ENCODE measurements at regions not wholly inside any gene's neighbourhood (a gene's known extent, or its start where the extent isn't known, plus 50 kb on each side); places are given as distances from the start of the nearest gene placed in this dataset.

- DNase-seq (no peak), ATAC-seq (ENCODE audit: poor library complexity) (no peak)
- intact Hi-C loops (cut with DNase I), result no loop called here
These were observed 779.4 kb upstream of the PCDH9 start for GRCh38 chr13:68009546-68009945.

DNA sequence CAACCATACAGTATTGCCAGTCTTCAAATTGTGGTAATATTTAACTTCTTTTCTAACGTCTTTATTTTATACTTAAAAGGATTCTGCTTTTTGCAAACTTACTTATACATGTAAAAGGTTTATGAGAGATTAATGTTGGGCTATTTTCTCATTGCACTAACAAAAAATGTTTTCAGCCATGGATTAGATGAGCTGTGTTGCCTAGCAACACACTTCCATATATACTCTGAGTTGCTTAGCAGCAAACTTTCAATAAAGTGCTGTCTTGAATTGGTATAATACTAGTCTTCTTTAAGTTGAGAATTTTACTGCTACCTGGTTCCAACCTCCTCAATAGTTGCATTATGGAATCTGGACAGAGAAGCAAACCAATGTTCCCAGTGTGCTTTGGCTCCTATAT, 777.4 kb upstream of the PCDH9 start:
- no peak for DNase-seq
- intact Hi-C loops (cut with DNase I), result no loop called here
- ATAC-seq (ENCODE audit: poor library complexity), result no peak

DNA sequence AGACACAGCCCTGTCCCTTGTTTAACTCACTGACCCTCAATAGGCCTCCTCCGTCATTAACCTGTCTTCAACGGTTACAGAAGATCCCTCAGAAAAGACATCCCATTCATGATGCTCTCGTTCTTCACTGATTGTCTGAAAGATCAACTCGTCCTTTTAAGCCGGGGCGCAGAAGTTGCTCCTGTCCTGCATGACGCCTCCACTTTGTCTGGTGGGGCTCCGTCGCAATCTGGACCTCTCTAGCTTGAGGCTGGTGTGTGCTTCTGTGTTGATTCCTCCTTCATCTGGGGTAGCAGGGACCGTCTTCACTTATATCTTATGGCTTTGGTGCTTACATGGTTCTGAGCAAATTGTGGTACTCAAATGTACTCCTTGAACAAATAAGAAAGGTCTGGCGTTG, 766.0 kb upstream of the PCDH9 start:
- intact Hi-C loops (cut with DNase I), result no loop called here
- no peak for ATAC-seq (ENCODE audit: poor library complexity)
- no peak for DNase-seq

- ATAC-seq (ENCODE audit: poor library complexity) (no peak), DNase-seq (no peak)
- intact Hi-C loops (cut with DNase I), result no loop called here
These were observed 760.7 kb upstream of the PCDH9 start for GRCh38 chr13:67990868-67991267.

GRCh38 chr13:67986234-67986633, 756.1 kb upstream of the PCDH9 start:
- DNase-seq (no peak), ATAC-seq (ENCODE audit: poor library complexity) (no peak)
- intact Hi-C loops (cut with DNase I), result no loop called here

DNA sequence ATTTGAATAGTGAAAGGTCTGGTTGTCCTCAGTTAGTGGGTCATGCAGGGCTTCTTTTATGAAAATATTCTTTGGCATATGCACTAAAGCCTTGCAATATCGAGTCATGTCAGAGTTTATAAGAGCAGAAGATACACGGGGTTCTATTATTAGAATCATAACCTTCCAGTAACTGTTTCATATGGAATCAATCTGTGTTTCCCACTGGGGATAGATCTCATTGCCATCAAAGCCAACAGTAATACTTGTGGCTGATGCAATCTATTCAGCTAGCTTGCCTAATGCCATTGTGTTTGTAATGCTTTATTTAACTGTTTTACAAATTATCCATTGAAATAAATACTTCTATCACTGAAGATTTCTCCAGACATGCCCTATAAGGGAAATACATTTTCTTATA, 746.9 kb upstream of the PCDH9 start:
- ATAC-seq (ENCODE audit: poor library complexity) (no peak), DNase-seq (no peak)
- intact Hi-C loops (cut with DNase I), result no loop called here

- intact Hi-C loops (cut with DNase I), result no loop called here
- ATAC-seq (ENCODE audit: poor library complexity) (no peak), DNase-seq (no peak)
These were observed 741.2 kb upstream of the PCDH9 start for GRCh38 chr13:67971291-67971690.

GRCh38 chr13:67967031-67967430, 736.9 kb upstream of the PCDH9 start:
- ATAC-seq (ENCODE audit: poor library complexity) (no peak), DNase-seq (no peak)
- intact Hi-C loops (cut with DNase I), result no loop called here

DNA sequence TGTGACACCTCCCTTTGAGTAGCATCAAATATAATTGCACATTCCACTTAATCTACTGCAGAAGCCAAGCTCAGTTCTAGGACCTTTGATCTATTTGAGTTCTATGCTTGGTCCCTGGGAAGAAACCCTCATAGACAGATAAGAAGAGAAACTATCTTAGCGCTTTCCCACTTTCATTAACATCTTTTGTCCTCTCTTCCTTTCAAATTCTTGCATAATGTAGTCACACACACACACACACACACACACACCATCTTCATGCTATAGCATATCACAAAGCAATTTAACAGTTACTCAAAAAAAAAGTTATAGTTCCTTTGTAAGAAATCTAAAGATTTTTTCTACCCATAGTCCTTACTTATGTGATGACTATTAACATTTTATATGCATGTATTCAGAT, 735.9 kb upstream of the PCDH9 start:
- ATAC-seq (ENCODE audit: poor library complexity), result no peak
- intact Hi-C loops (cut with DNase I), result no loop called here
- no peak for DNase-seq

- DNase-seq (no peak), ATAC-seq (ENCODE audit: poor library complexity) (no peak)
- intact Hi-C loops (cut with DNase I), result no loop called here
These were observed 734.9 kb upstream of the PCDH9 start for GRCh38 chr13:67964986-67965385.

GRCh38 chr13:67964091-67964490, 734.0 kb upstream of the PCDH9 start:
- no peak for DNase-seq
- no peak for ATAC-seq (ENCODE audit: poor library complexity)
- intact Hi-C loops (cut with DNase I), result no loop called here

DNA sequence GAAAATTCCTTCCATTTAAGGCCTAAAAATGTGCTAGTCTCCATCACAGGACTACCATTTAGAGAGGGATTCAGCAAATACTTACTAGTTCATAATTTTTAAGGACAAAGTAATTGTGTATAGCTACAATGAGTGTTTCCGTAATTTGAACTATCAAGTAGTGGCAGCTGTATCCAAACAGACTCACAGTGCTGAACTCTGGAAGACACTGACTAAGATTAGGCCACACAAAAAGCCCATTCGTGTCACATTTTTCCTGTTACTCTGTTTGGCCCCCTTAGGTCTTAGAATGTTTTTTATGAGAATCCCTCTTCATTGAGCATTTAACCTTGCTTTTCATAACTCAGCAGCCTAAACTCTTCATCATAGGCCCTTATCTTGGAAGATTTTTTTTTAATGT, 731.2 kb upstream of the PCDH9 start:
- ATAC-seq (ENCODE audit: poor library complexity) (no peak), DNase-seq (no peak)
- intact Hi-C loops (cut with DNase I), result no loop called here

- ATAC-seq (ENCODE audit: poor library complexity) (no peak), DNase-seq (no peak)
- intact Hi-C loops (cut with DNase I), result no loop called here
These were observed 721.3 kb upstream of the PCDH9 start for GRCh38 chr13:67951431-67951830.

DNA sequence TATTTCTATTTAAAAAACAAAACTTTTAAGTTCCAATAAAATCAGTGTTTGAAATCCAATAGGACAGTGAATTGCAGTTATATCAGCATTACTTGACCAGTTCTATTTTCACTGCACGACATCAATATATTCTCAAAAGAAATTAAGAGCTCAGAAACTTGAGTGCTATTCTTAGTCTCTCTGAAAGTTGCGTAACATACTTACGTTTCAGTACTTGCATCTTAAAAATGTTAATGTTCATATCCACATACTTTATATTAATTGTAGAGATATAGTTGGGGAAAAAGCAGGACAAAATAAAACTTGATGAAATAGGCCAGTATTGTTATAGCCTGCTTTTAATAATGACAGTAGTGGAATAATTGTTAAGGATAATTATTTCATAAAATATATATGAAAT, 720.5 kb upstream of the PCDH9 start:
- no peak for DNase-seq

GRCh38 chr13:67946131-67946530, 716.0 kb upstream of the PCDH9 start:
- DNase-seq (no peak), ATAC-seq (ENCODE audit: poor library complexity) (no peak)
- intact Hi-C loops (cut with DNase I), result no loop called here

More for the DNA sequence above, 720.5 kb upstream of the PCDH9 start:
- no peak for ATAC-seq (ENCODE audit: poor library complexity)
- intact Hi-C loops (cut with DNase I), result no loop called here

DNA sequence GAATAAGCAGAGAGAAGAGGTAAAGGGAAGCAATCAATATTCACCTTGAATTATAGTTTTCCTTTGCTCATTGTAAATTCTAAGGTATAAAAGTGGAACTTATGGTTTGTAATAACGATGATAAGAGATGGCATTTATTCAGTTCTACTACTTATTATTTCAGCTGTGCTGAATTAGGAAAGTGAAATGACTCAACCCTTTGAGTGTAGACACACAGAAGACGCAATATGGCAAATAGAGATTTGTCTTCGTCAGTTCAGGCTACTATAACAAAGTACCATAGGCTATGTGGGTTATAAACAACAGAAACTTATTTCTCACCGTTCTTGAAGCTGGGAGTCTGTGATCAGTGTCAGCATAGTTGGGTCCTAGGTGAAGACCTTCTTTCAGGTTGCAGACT, 713.0 kb upstream of the PCDH9 start:
- no peak for DNase-seq
- intact Hi-C loops (cut with DNase I), result no loop called here
- ATAC-seq (ENCODE audit: poor library complexity), result no peak

DNA sequence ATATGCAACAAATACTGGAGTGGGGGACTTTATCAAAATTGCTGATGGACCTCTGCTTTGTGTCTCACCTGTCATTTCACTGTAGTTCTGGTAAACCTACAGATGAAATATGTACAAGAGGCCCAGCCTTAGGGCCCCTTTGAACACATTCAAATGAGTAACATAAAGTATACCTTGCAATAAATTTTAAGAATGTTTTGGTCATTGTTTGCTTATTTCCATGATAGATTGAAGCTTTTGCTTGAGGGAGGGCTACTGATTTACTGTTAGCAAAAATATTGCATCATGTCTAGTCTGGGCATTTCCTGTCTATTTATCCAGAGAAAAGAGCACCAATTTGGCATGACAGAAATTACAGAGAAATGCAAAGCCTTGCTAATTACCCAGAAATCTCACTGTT, 705.5 kb upstream of the PCDH9 start:
- ATAC-seq (ENCODE audit: poor library complexity), result no peak
- intact Hi-C loops (cut with DNase I), result no loop called here
- DNase-seq, result no peak

DNA sequence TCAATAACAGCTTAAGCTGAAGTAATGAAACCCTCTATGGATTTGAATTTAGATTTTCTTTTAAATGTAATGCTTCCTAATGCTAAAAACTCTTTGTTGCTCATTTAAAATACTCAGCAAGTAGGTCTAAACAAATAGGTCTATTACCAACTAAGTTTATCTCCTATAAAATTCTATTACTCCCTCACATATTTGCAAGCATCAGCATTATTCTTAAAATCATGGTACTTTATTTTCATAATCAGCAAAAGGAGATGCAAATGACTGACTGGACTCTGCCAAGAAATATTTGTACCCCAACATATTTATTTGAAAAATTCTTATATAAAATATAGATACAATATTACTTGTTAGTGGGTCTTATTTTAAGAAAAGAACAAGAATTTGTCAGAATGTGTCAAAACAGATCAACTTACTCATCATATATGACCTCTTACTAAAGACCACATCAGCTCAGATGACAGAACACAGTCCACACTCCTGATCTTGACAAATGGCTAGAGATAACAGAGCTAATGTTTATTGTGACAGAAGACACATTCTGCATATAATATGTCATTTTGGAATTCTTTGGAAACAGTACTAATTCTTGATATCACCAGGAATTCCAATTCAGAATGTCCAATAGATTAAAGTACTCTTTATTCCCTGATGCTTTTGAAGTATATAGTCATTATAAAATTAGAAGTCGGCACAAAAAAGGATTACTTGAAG, 704.6 kb upstream of the PCDH9 start:
- no peak for ATAC-seq (ENCODE audit: poor library complexity)
- no peak for DNase-seq
- intact Hi-C loops (cut with DNase I), result no loop called here

DNA sequence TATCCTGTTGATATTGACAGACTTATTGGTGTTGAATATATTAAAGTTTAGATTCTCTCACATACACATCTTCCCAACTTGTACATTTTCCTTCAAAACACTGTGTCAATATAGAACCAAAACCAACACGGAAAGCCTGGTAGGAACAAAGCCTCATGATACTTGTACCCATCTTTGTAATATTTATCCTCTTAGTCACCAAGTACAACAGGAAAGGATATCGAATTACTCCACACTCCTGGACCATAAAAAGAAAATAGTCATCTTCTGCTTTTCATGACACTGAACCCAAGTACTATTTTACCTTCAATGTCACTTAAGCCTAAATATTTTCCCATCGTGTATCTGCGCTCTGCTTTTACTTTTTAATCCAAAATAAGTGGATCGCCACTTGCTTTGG, 702.9 kb upstream of the PCDH9 start:
- intact Hi-C loops (cut with DNase I), result no loop called here
- no peak for DNase-seq
- no peak for ATAC-seq (ENCODE audit: poor library complexity)

DNA sequence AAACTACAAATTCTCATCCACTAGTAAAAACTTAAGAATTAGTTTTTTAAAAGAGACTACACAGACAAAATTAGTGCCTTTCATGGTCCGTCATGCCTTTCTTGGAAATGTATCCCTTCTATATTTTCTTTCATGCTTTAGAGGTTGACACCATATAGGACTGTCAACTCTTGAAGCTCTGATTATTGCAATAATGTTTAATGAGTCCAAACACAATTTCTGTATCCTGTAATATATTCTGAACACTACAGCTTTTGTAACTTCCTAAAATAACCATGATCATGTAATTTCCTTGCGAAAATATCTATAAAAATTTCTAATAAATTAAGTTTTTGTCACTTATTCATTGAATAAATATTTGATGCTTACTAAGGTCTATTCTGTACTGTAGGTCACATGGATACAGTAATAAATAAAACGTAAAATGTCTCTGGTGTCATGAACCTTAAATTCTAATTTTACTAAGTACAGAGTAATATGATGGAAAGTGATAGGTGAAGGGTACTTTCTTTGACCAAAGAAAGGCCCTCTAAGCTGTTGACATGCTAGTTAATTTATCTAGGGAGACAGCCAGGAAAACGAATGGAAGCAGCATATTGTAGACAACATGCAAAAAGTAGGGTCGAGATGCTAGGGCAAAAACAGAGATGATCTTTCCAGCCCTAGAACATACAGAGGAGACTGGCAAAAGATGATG, 687.3 kb upstream of the PCDH9 start:
- DNase-seq (no peak), ATAC-seq (ENCODE audit: poor library complexity) (no peak)
- intact Hi-C loops (cut with DNase I), result no loop called here

DNA sequence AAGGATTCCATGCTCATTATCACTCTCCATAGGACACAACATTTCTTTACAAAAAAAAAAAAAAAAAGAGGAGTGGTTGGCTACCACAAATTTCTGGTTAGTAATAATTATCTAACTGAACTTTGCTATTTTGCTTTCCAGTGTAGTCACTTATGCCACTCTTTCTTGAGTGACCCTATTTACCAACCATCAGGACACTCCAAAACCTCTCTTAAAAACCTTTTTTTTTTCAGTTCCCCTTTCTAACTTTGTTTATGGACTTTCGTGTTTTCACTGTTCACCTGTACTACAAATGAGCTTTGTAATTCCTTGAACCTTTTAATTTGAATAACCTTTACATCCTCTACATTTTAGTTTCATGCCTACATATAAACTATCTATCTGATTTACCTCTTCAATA, 686.5 kb upstream of the PCDH9 start:
- intact Hi-C loops (cut with DNase I), result no loop called here
- ATAC-seq (ENCODE audit: poor library complexity), result no peak
- no peak for DNase-seq

Measured in Right ventricle myocardium superior (tissue), 1 donor.